ENCODE measurements at regions not wholly inside any gene's neighbourhood (a gene's known extent, or its start where the extent isn't known, plus 50 kb on each side); places are given as distances from the start of the nearest gene placed in this dataset.

GRCh38 chr9:13705373-13705772 is 425.9 kb upstream of the MPDZ start:
- no peak for ATAC-seq
- H3K4me3 Mint-ChIP-seq: no peak overlapping the region
- POLR2A ChIA-PET: no interaction called here
- H3K27ac Mint-ChIP-seq: no peak overlapping the region
- no peaks in the 10 kb centered on the region for H3K27me3 Mint-ChIP-seq (ENCODE audit: low read depth)
- H3K36me3 Mint-ChIP-seq (ENCODE audit: low read depth): no peaks in the 10 kb centered on the region
- H3K9me3 Mint-ChIP-seq (ENCODE audit: insufficient read depth): peaks cover 7% of the 10 kb centered on the region
- no peak for DNase-seq
- H3K4me1 Mint-ChIP-seq (ENCODE audit: low read depth): no peaks in the 10 kb centered on the region
- CTCF ChIA-PET: no interaction called here

GRCh38 chr9:13690595-13690994 is 411.1 kb upstream of the MPDZ start:
- H3K4me1 Mint-ChIP-seq (ENCODE audit: low read depth): no peaks in the 10 kb centered on the region
- H3K4me3 Mint-ChIP-seq: no peak overlapping the region
- no peak for ATAC-seq
- H3K27ac Mint-ChIP-seq: no peak overlapping the region
- DNase-seq: no peak
- no peaks in the 10 kb centered on the region for H3K36me3 Mint-ChIP-seq (ENCODE audit: low read depth)
- H3K27me3 Mint-ChIP-seq (ENCODE audit: low read depth): no peaks in the 10 kb centered on the region
- ChIA-PET POLR2A (no interaction called here), CTCF (no interaction called here)
- H3K9me3 Mint-ChIP-seq (ENCODE audit: insufficient read depth): no peaks in the 10 kb centered on the region

GRCh38 chr9:13689925-13690324 is 410.4 kb upstream of the MPDZ start:
- H3K27me3 Mint-ChIP-seq (ENCODE audit: low read depth): no peaks in the 10 kb centered on the region
- no peaks in the 10 kb centered on the region for H3K4me1 Mint-ChIP-seq (ENCODE audit: low read depth)
- ATAC-seq (no peak), DNase-seq (no peak)
- ChIA-PET POLR2A (no interaction called here), CTCF (no interaction called here)
- H3K27ac Mint-ChIP-seq: no peak overlapping the region
- no peak overlapping the region for H3K4me3 Mint-ChIP-seq
- H3K36me3 Mint-ChIP-seq (ENCODE audit: low read depth): no peaks in the 10 kb centered on the region
- no peaks in the 10 kb centered on the region for H3K9me3 Mint-ChIP-seq (ENCODE audit: insufficient read depth)

- ATAC-seq: no peak
- DNase-seq: no peak
- POLR2A ChIA-PET: no interaction called here
- H3K27ac Mint-ChIP-seq: no peak overlapping the region
- H3K4me3 Mint-ChIP-seq: no peak overlapping the region
- H3K36me3 Mint-ChIP-seq (ENCODE audit: low read depth): no peaks in the 10 kb centered on the region
- no peaks in the 10 kb centered on the region for H3K4me1 Mint-ChIP-seq (ENCODE audit: low read depth)
- no peaks in the 10 kb centered on the region for H3K27me3 Mint-ChIP-seq (ENCODE audit: low read depth)
- no peaks in the 10 kb centered on the region for H3K9me3 Mint-ChIP-seq (ENCODE audit: insufficient read depth)
- CTCF ChIA-PET: no interaction called here
Measured at GRCh38 chr9:13688990-13689600, 409.6 kb upstream of the MPDZ start.

- Mint-ChIP-seq H3K36me3 (ENCODE audit: low read depth) (no peaks in the 10 kb centered on the region), H3K27ac (no peak overlapping the region), H3K9me3 (ENCODE audit: insufficient read depth) (no peaks in the 10 kb centered on the region), H3K4me1 (ENCODE audit: low read depth) (no peaks in the 10 kb centered on the region), H3K27me3 (ENCODE audit: low read depth) (no peaks in the 10 kb centered on the region), H3K4me3 (no peak overlapping the region)
- POLR2A ChIA-PET: no interaction called here
- DNase-seq: no peak
- ATAC-seq: no peak
- CTCF ChIA-PET: no interaction called here
Measured at GRCh38 chr9:13688223-13688989, 408.9 kb upstream of the MPDZ start.

GRCh38 chr9:13684656-13685055 is 405.2 kb upstream of the MPDZ start:
- DNase-seq: no peak
- Mint-ChIP-seq H3K27ac (no peak overlapping the region), H3K4me1 (ENCODE audit: low read depth) (no peaks in the 10 kb centered on the region), H3K36me3 (ENCODE audit: low read depth) (no peaks in the 10 kb centered on the region), H3K4me3 (no peak overlapping the region), H3K9me3 (ENCODE audit: insufficient read depth) (no peaks in the 10 kb centered on the region), H3K27me3 (ENCODE audit: low read depth) (no peaks in the 10 kb centered on the region)
- ChIA-PET POLR2A (no interaction called here), CTCF (no interaction called here)
- no peak for ATAC-seq

GRCh38 chr9:13677801-13678200 is 398.3 kb upstream of the MPDZ start:
- no peak overlapping the region for H3K27ac Mint-ChIP-seq
- DNase-seq (no peak), ATAC-seq (no peak)
- H3K36me3 Mint-ChIP-seq (ENCODE audit: low read depth): no peaks in the 10 kb centered on the region
- H3K4me3 Mint-ChIP-seq: no peak overlapping the region
- ChIA-PET CTCF (no interaction called here), POLR2A (no interaction called here)
- H3K9me3 Mint-ChIP-seq (ENCODE audit: insufficient read depth): no peaks in the 10 kb centered on the region
- no peaks in the 10 kb centered on the region for H3K27me3 Mint-ChIP-seq (ENCODE audit: low read depth)
- H3K4me1 Mint-ChIP-seq (ENCODE audit: low read depth): no peaks in the 10 kb centered on the region

GRCh38 chr9:13675638-13676000 is 396.1 kb upstream of the MPDZ start:
- DNase-seq (no peak), ATAC-seq (no peak)
- ChIA-PET CTCF (no interaction called here), POLR2A (no interaction called here)
- Mint-ChIP-seq H3K27me3 (ENCODE audit: low read depth) (no peaks in the 10 kb centered on the region), H3K4me3 (no peak overlapping the region), H3K4me1 (ENCODE audit: low read depth) (no peaks in the 10 kb centered on the region), H3K36me3 (ENCODE audit: low read depth) (no peaks in the 10 kb centered on the region), H3K27ac (no peak overlapping the region), H3K9me3 (ENCODE audit: insufficient read depth) (peaks cover 7% of the 10 kb centered on the region)

GRCh38 chr9:13674926-13675637 is 395.6 kb upstream of the MPDZ start:
- no peak overlapping the region for H3K27ac Mint-ChIP-seq
- H3K27me3 Mint-ChIP-seq (ENCODE audit: low read depth): no peaks in the 10 kb centered on the region
- no peaks in the 10 kb centered on the region for H3K36me3 Mint-ChIP-seq (ENCODE audit: low read depth)
- DNase-seq: no peak
- H3K4me1 Mint-ChIP-seq (ENCODE audit: low read depth): no peaks in the 10 kb centered on the region
- H3K9me3 Mint-ChIP-seq (ENCODE audit: insufficient read depth): peaks cover 7% of the 10 kb centered on the region
- ChIA-PET POLR2A (no interaction called here), CTCF (no interaction called here)
- no peak overlapping the region for H3K4me3 Mint-ChIP-seq
- no peak for ATAC-seq

- H3K27ac Mint-ChIP-seq: no peak overlapping the region
- no peak for DNase-seq
- CTCF ChIA-PET: no interaction called here
- no peak overlapping the region for H3K4me3 Mint-ChIP-seq
- no peaks in the 10 kb centered on the region for H3K4me1 Mint-ChIP-seq (ENCODE audit: low read depth)
- POLR2A ChIA-PET: no interaction called here
- no peak for ATAC-seq
- no peaks in the 10 kb centered on the region for H3K36me3 Mint-ChIP-seq (ENCODE audit: low read depth)
- peaks cover 7% of the 10 kb centered on the region for H3K9me3 Mint-ChIP-seq (ENCODE audit: insufficient read depth)
- H3K27me3 Mint-ChIP-seq (ENCODE audit: low read depth): no peaks in the 10 kb centered on the region
Measured at GRCh38 chr9:13673348-13673747, 393.9 kb upstream of the MPDZ start.

DNA sequence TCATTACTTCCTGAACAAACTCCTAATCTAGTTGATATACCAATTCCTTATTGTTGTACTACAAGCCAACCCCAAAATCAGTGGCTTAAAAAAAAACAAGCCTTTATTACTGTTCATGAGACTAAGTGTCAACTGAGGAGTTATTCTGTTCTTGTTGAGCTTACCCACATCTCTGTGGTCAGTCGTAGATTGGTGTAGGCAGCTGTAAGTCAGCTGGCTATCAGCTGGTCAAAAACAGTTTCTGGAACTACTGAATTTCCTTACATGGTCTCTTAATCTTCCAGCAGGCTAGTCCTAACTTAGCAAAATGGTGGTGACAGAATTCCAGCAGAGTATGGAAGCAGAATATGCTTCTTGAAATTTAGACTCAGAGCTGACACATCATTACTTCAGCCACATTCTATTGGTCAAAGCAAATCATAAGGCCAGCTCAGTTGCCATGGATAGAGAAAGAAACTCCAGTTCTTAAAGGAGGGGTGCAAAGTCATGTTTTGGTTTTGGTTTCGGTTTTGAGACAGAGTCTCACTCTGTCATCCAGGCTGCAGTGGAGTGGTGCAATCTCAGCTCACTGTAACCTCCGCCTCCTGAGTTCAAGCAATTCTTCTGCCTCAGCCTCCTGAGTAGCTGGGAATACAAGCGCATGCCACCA is 386.1 kb upstream of the MPDZ start:
- Mint-ChIP-seq H3K27ac (no peak overlapping the region), H3K9me3 (ENCODE audit: insufficient read depth) (no peaks in the 10 kb centered on the region), H3K4me3 (no peak overlapping the region), H3K36me3 (ENCODE audit: low read depth) (no peaks in the 10 kb centered on the region), H3K27me3 (ENCODE audit: low read depth) (no peaks in the 10 kb centered on the region), H3K4me1 (ENCODE audit: low read depth) (no peaks in the 10 kb centered on the region)
- POLR2A ChIA-PET: no interaction called here
- DNase-seq (no peak), ATAC-seq (no peak)
- CTCF ChIA-PET: no interaction called here

GRCh38 chr9:13661014-13661413 is 381.5 kb upstream of the MPDZ start:
- DNase-seq (no peak), ATAC-seq (no peak)
- Mint-ChIP-seq H3K27ac (no peak overlapping the region), H3K4me3 (no peak overlapping the region), H3K27me3 (ENCODE audit: low read depth) (no peaks in the 10 kb centered on the region), H3K36me3 (ENCODE audit: low read depth) (no peaks in the 10 kb centered on the region), H3K4me1 (ENCODE audit: low read depth) (no peaks in the 10 kb centered on the region), H3K9me3 (ENCODE audit: insufficient read depth) (peaks cover 1% of the 10 kb centered on the region)
- CTCF ChIA-PET: no interaction called here
- POLR2A ChIA-PET: no interaction called here
